ENCODE measurements at regions not wholly inside any gene's neighbourhood (a gene's known extent, or its start where the extent isn't known, plus 50 kb on each side); places are given as distances from the start of the nearest gene placed in this dataset.

- TF ChIP-seq POLR2A (IDR thresholded peaks at IDR 0.05; ENCODE audit: low read length) = no peak
- TF ChIP-seq GATA1 (IDR thresholded peaks at IDR 0.05; ENCODE audit: low read depth, low read length) = no peak
These were observed 332.0 kb downstream of the MLLT3 start for GRCh38 chr9:20290257-20290656.

All from erythroblast (primary cell).